Esophagus squamous epithelium (tissue), 5 donors: ENCODE measurements at regions not wholly inside any gene's neighbourhood (a gene's known extent, or its start where the extent isn't known, plus 50 kb on each side); places are given as distances from the start of the nearest gene placed in this dataset.

Source experiments
- DNase-seq: peaks from one replicate; lab custom pipeline; 2025; lab: John Stamatoyannopoulos, UW
- H3K27ac ChIP-seq, 4 donors: fragments of 200-600 bp; sonication (generic); one replicate each; pipeline ENCODE4 v1.5.1; 2016 to 2019; ENCODE audit warnings: mild to moderate bottlenecking in 1 of 4
- H3K27me3 ChIP-seq, 4 donors: fragments of 200-600 bp; sonication (generic); 1 replicate in 3 of 4; 2 replicates in 1 of 4; pipeline versions ENCODE4 v1.5.1 to v1.6.0; 2017 to 2021; ENCODE audit warnings: antibody characterized with exemption in 1 of 4
- H3K36me3 ChIP-seq, 3 donors: fragments of 200-600 bp; sonication (generic); one replicate each; pipeline ENCODE4 v1.5.1; 2016 to 2019
- H3K4me1 ChIP-seq, 3 donors: fragments of 200-600 bp; sonication (generic); one replicate each; pipeline ENCODE4 v1.5.1; 2017 to 2019
- H3K4me3 ChIP-seq, 4 donors: fragments of 200-600 bp; sonication (generic); 1 replicate in 3 of 4; 2 replicates in 1 of 4; pipeline ENCODE4 v1.5.1; 2016 to 2019; ENCODE audit warnings: mild to moderate bottlenecking in 2 of 4, moderate library complexity in 1 of 4
- H3K9me3 ChIP-seq, 3 donors: fragments of 200-600 bp; sonication (generic); one replicate each; pipeline ENCODE4 v1.5.1; 2016 to 2019
- CTCF ChIP-seq, 6 experiments: fragments of 450-650 bp in 4 of 6; fragments of 200-600 bp in 2 of 6; sonication (generic) in 2 of 6; IDR thresholded peaks; one replicate each; pipeline ENCODE4 v1.5.1; 2016 to 2019; ENCODE audit warnings: antibody characterized with exemption in 6 of 6, mild to moderate bottlenecking in 4 of 6, moderate library complexity in 4 of 6
- POLR2A ChIP-seq, 4 donors: fragments of 450-650 bp; IDR thresholded peaks; one replicate each; pipeline ENCODE4 v1.6.1; 2017; ENCODE audit warnings: antibody characterized with exemption in 4 of 4, mild to moderate bottlenecking in 4 of 4, moderate library complexity in 3 of 4
- WGBS, 2 donors: methylation state at CpG; one replicate each; pipeline ENCODE4 v1.1.5; 2018; 5-methylcytosine and 5-hydroxymethylcytosine counted together
- intact Hi-C: fragments of 100-400 bp; cut with DNase I; formaldehyde crosslinking; loops from one replicate; pipeline ENCODE4 v1.15.0; 2022
- donor health status: DM: yes; HTN: yes; CAD: no.

- TF ChIP-seq CTCF (IDR thresholded peaks at IDR 0.05) (no peak), POLR2A (IDR thresholded peaks at IDR 0.05) (no peak)
- no peaks in the 10 kb centered on the region for H3K36me3 ChIP-seq
- peaks cover 0 to 15% (median 0%) of the 10 kb centered on the region in 3 donors for H3K4me1 ChIP-seq
- peak overlapping the region in 1 of 4 donors; percentile 35 for H3K27ac ChIP-seq
- H3K27me3 ChIP-seq, result no peaks in the 10 kb centered on the region
- H3K4me3 ChIP-seq, result no peak overlapping the region
- no peak for DNase-seq
- intact Hi-C loops, result no loop called here
- H3K9me3 ChIP-seq, result peaks cover 0 to 6% (median 0%) of the 10 kb centered on the region in 3 donors
Measured at GRCh38 chr10:113362645-113363091, 190.2 kb upstream of the HABP2 start.

- H3K9me3 ChIP-seq, result peaks cover 0 to 6% (median 0%) of the 10 kb centered on the region in 3 donors
- H3K27me3 ChIP-seq, result no peaks in the 10 kb centered on the region
- intact Hi-C loops, result no loop called here
- TF ChIP-seq POLR2A (IDR thresholded peaks at IDR 0.05), result no peak
- TF ChIP-seq CTCF (IDR thresholded peaks at IDR 0.05), result no peak
- WGBS, 2 donors, result 81 to 91% methylated on average over 3 of the region's 3 CpGs
- H3K4me1 ChIP-seq, result peaks cover 0 to 21% (median 0%) of the 10 kb centered on the region in 3 donors
- H3K36me3 ChIP-seq, result no peaks in the 10 kb centered on the region
- H3K27ac ChIP-seq, result no peak overlapping the region
- no peak for DNase-seq
- no peak overlapping the region for H3K4me3 ChIP-seq
Measured at GRCh38 chr10:113364227-113364626, 188.6 kb upstream of the HABP2 start.

GRCh38 chr10:113368666-113369364 is 184.0 kb upstream of the HABP2 start:
- 44 to 54% methylated on average over 6 of the region's 6 CpGs for WGBS, 2 donors
- Histone ChIP-seq H3K9me3 (peaks cover 0 to 6% (median 0%) of the 10 kb centered on the region in 3 donors), H3K4me1 (peaks cover 0 to 18% (median 0%) of the 10 kb centered on the region in 3 donors), H3K36me3 (no peaks in the 10 kb centered on the region), H3K27ac (no peak overlapping the region), H3K27me3 (peaks cover 0 to 20% (median 0%) of the 10 kb centered on the region in 4 donors), H3K4me3 (no peak overlapping the region)
- no peak for DNase-seq
- intact Hi-C loops, result no loop called here
- TF ChIP-seq POLR2A (IDR thresholded peaks at IDR 0.05) (no peak), CTCF (IDR thresholded peaks at IDR 0.05) (no peak)

- TF ChIP-seq POLR2A (IDR thresholded peaks at IDR 0.05) (no peak), CTCF (IDR thresholded peaks at IDR 0.05) (no peak)
Measured at GRCh38 chr10:113369365-113369694, 183.5 kb upstream of the HABP2 start.

GRCh38 chr10:113376428-113376827 is 176.4 kb upstream of the HABP2 start:
- peaks cover 0 to 3% (median under 1%) of the 10 kb centered on the region in 3 donors for H3K4me1 ChIP-seq
- H3K9me3 ChIP-seq, result no peaks in the 10 kb centered on the region
- TF ChIP-seq CTCF (IDR thresholded peaks at IDR 0.05), result no peak
- TF ChIP-seq POLR2A (IDR thresholded peaks at IDR 0.05), result no peak
- peaks cover 0 to 25% (median 0%) of the 10 kb centered on the region in 4 donors for H3K27me3 ChIP-seq
- intact Hi-C loops, result no loop called here
- no peaks in the 10 kb centered on the region for H3K36me3 ChIP-seq
- H3K27ac ChIP-seq, result no peak overlapping the region
- no peak for DNase-seq
- 43 to 56% methylated on average over 1 of the region's 1 CpG for WGBS, 2 donors
- H3K4me3 ChIP-seq, result no peak overlapping the region

More at GRCh38 chr10:113369365-113369694, 183.5 kb upstream of the HABP2 start:
- 22 to 42% methylated on average over 5 of the region's 5 CpGs for WGBS, 2 donors
- intact Hi-C loops, result no loop called here
- Histone ChIP-seq H3K27ac (no peak overlapping the region), H3K4me1 (peaks cover 0 to 18% (median 0%) of the 10 kb centered on the region in 3 donors), H3K36me3 (no peaks in the 10 kb centered on the region), H3K4me3 (no peak overlapping the region), H3K27me3 (peaks cover 0 to 23% (median 0%) of the 10 kb centered on the region in 4 donors), H3K9me3 (peaks cover 0 to 6% (median 0%) of the 10 kb centered on the region in 3 donors)
- DNase-seq, result no peak
